ENCODE measurements at regions not wholly inside any gene's neighbourhood (a gene's known extent, or its start where the extent isn't known, plus 50 kb on each side); places are given as distances from the start of the nearest gene placed in this dataset.

DNA sequence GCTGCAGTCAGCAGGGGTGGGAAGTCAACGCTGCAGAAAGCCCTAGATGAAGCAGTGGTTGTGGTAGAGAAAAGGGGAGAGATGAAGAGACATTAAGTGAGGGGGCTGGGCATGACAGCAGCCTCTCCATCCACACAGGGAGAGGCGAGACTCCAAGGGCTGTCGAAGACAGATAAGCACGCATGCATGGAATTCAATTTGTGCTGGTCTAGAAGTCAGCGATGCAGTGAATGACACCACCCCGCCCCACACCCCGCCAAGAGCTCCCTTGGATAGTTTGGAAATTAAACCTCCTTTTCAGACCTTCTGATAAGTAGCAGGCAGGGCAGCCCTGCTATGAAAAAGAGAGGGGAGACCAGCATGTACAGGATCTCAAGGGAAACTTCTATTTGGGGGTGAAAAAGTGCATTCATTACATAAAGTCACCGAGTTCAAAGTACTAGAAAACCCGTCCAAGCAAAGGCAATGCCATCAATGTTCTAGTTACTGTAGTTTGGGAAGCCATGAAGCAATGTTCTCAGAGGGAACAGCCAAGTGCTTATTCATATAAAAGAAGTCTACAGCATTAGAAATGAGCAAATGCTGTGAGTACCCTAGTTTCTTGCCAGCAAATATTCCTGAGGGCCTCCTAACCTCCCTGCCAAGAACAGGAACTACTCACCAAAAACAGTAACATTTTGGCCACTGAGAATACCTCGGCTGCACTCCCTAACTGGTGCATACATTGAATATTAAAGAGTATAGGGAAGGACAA lies 152.3 kb upstream of the ANXA10 start:
- no peak for DNase-seq (ENCODE audit: low read depth)
- H3K4me3 ChIP-seq (ENCODE audit: low read depth, low read length) = no peak overlapping the region
- TF ChIP-seq, protein P1, sequence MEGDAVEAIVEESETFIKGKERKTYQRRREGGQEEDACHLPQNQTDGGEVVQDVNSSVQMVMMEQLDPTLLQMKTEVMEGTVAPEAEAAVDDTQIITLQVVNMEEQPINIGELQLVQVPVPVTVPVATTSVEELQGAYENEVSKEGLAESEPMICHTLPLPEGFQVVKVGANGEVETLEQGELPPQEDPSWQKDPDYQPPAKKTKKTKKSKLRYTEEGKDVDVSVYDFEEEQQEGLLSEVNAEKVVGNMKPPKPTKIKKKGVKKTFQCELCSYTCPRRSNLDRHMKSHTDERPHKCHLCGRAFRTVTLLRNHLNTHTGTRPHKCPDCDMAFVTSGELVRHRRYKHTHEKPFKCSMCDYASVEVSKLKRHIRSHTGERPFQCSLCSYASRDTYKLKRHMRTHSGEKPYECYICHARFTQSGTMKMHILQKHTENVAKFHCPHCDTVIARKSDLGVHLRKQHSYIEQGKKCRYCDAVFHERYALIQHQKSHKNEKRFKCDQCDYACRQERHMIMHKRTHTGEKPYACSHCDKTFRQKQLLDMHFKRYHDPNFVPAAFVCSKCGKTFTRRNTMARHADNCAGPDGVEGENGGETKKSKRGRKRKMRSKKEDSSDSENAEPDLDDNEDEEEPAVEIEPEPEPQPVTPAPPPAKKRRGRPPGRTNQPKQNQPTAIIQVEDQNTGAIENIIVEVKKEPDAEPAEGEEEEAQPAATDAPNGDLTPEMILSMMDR (conservative IDR thresholded peaks at IDR 0.05; ENCODE audit: low read depth, low read length) = no peak

DNA sequence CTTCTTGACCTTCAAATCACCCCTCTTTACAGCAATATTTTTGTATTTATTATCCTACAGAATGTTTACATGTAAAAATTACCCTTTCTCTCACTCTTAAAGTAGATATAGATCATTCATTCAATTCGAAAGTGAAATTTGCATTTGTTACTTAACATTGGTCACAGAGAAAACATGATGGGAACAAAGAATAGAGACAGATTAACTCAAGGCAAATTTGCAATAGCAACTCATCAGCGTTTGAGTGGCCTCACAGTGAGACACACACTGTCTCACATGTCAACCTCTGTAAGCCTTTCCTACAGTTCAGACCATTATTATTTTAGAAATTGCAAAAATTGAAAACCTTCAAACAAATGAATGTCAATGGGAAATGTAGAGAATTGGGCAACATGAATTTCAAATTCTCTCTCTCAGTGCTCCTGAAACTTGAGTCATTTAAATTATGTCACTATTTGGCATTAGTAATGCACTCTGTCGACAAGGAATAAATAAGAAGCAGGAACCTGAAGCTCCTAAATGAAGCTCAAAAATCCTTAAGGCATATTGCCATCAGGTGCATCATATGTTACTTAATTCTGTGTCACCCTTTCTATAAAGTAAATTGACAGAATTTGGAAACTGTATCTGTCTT lies 148.3 kb upstream of the ANXA10 start:
- TF ChIP-seq, protein P1 (conservative IDR thresholded peaks at IDR 0.05; ENCODE audit: low read depth, low read length) = no peak
- no peak overlapping the region for H3K4me3 ChIP-seq (ENCODE audit: low read depth, low read length)
- DNase-seq (ENCODE audit: low read depth) = no peak

DNA sequence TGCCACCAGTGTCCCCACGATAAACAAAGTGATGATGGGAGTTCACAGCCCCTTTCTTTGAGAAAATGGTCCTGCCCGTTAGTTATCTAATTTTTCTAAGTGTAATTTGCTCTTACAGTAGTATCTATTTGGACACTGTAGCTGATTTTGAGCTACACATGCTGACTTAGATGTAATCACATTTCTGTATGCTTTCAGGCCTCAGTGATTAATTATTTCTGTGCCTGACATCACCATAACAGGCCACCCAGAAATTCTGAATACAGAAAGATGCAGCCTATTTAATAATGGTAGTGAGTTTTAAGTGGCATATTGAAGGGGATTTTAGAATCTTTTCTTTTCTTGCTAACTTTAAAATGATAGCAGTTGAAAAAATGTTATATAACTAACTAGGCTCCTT lies 147.6 kb upstream of the ANXA10 start:
- TF ChIP-seq, protein P1 (conservative IDR thresholded peaks at IDR 0.05; ENCODE audit: low read depth, low read length) = no peak
- no peak overlapping the region for H3K4me3 ChIP-seq (ENCODE audit: low read depth, low read length)
- no peak for DNase-seq (ENCODE audit: low read depth)

DNA sequence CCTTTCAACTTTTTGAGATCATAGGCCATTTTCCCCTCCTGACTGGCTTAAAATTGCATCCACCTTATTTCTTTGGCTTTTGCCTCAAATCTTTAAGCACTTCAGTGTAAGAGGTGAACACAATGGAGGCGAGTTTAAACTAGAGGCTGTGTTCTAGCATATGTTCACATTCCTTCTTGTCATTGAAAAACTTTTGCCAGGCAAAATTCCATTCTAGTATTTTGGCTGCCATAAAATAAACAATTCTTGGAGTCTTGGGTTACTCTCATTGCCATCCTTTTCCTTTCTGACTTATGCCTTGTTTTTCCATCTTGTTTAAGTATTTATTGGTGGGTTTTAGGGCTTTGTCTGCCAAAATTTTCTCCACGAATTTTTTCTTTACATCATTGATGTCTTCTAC lies 137.3 kb upstream of the ANXA10 start:
- H3K4me3 ChIP-seq (ENCODE audit: low read depth, low read length) = no peak overlapping the region
- TF ChIP-seq, protein P1 (conservative IDR thresholded peaks at IDR 0.05; ENCODE audit: low read depth, low read length) = no peak
- DNase-seq (ENCODE audit: low read depth) = no peak

DNA sequence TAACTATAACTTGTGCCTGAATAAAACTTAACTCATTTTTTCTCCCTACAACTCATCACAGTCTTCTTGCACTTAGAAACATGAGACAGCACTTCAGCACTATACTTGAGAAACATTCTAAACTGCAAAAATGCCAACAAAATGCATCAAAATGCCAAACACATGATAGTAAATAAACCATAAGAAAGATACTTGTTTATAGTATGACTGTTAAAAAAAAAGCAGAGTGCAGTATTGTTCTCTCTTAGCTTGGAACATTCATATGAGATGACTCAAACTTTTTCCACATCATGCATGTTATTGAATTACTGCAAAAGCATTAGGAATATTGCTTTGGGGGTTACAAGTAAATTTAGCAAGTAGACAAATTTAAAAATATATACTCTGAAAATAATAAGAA lies 135.7 kb upstream of the ANXA10 start:
- no peak overlapping the region for H3K4me3 ChIP-seq (ENCODE audit: low read depth, low read length)
- no peak for DNase-seq (ENCODE audit: low read depth)
- TF ChIP-seq, protein P1 (conservative IDR thresholded peaks at IDR 0.05; ENCODE audit: low read depth, low read length) = no peak

DNA sequence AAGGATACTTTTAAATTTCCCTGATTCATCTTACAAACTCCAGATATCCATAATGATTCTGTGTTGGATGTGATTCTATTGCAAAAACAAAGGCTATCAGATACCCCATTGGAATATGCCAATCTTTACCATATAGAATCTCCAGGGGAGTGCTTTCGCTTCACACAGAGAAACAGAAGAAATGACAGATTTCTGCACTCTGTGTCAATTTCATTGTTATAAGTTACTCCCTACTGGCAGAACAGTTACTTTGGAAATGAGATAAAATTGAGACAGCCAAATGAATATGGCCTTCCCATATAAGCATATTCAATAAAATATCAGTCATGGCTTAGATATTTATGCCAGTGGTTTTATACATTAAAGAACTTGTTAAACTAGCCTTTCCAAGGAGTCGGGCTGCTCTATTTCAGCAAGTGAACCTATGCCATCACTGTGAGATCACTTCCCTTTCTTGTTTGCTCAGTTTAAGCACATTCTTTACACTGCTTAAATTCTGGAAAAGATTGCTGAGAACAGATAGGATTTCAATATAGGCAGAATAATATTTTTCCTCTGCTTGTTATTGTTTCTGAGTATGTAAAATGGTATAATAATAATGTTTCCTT lies 127.5 kb upstream of the ANXA10 start:
- no peak for DNase-seq (ENCODE audit: low read depth)
- TF ChIP-seq, protein P1 (conservative IDR thresholded peaks at IDR 0.05; ENCODE audit: low read depth, low read length) = no peak
- no peak overlapping the region for H3K4me3 ChIP-seq (ENCODE audit: low read depth, low read length)

Measured in epithelial cell of proximal tubule (primary cell).